Prostate gland (tissue), 2 donors: ENCODE measurements at regions not wholly inside any gene's neighbourhood (a gene's known extent, or its start where the extent isn't known, plus 50 kb on each side); places are given as distances from the start of the nearest gene placed in this dataset.

Experiments used
- POLR2AphosphoS5 ChIP-seq: sonication (generic); formaldehyde crosslinking; IDR thresholded peaks from one replicate; pipeline ENCODE4 v1.6.1; 2017; ENCODE audit warnings: antibody characterized with exemption
- TF ChIP-seq, protein P1 (sequence below), 4 experiments: fragments of 200-600 bp in 2 of 4; fragments of 450-650 bp in 2 of 4; sonication (generic) in 2 of 4; IDR thresholded peaks; 1 replicate in 3 of 4; 2 replicates in 1 of 4; pipeline ENCODE4 v1.5.1; 2016 to 2019; ENCODE audit warnings: antibody characterized with exemption in 4 of 4, mild to moderate bottlenecking in 2 of 4, moderate library complexity in 2 of 4

DNA sequence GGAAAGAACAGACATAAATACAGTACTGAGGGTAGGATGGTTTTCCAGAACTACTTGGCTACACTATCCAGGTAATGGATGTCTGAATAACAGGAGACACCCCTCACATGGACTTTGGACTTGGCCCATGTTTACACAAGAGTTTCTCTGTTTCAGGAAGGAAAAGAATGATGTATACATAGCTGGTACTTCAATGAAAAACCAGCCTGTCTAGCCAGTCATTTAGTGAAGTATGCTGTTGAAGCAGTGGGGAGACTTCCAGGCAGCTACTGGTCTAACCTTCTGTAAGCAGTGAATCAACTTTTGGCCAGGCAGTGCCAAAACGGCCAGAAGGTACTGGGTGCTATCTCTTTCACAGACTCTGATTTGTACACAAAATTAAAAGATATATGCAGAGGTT lies 135.0 kb downstream of the MBL2 start:
- TF ChIP-seq, protein P1, sequence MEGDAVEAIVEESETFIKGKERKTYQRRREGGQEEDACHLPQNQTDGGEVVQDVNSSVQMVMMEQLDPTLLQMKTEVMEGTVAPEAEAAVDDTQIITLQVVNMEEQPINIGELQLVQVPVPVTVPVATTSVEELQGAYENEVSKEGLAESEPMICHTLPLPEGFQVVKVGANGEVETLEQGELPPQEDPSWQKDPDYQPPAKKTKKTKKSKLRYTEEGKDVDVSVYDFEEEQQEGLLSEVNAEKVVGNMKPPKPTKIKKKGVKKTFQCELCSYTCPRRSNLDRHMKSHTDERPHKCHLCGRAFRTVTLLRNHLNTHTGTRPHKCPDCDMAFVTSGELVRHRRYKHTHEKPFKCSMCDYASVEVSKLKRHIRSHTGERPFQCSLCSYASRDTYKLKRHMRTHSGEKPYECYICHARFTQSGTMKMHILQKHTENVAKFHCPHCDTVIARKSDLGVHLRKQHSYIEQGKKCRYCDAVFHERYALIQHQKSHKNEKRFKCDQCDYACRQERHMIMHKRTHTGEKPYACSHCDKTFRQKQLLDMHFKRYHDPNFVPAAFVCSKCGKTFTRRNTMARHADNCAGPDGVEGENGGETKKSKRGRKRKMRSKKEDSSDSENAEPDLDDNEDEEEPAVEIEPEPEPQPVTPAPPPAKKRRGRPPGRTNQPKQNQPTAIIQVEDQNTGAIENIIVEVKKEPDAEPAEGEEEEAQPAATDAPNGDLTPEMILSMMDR (IDR thresholded peaks at IDR 0.05) = no peak
- no peak for TF ChIP-seq POLR2AphosphoS5
